H9 (cell line): ENCODE measurements at regions not wholly inside any gene's neighbourhood (a gene's known extent, or its start where the extent isn't known, plus 50 kb on each side); places are given as distances from the start of the nearest gene placed in this dataset.

Source experiments
- DNase-seq: peaks from one replicate; pipeline ENCODE4 v3.0.0-alpha.2; 2017
- H2AFZ ChIP-seq: one replicate; pipeline ENCODE4 v1.6.1; 2013; ENCODE audit warnings: mild to moderate bottlenecking, low read length, control low read depth, moderate library complexity
- H2AK5ac ChIP-seq: 2 replicates; pipeline ENCODE4 v1.6.1; 2013; ENCODE audit warnings: low read length, control low read depth, mixed read lengths; ENCODE audit not compliant: insufficient read length
- H2BK120ac ChIP-seq: one replicate; pipeline ENCODE4 v1.6.1; 2013; ENCODE audit warnings: low read depth, mild to moderate bottlenecking, low read length, control low read depth, inconsistent platforms; ENCODE audit not compliant: poor library complexity, severe bottlenecking
- H2BK12ac ChIP-seq: 2 replicates; pipeline ENCODE4 v1.6.1; 2013; ENCODE audit warnings: low read length, control low read depth, mixed read lengths, low read depth; ENCODE audit not compliant: insufficient read length
- H2BK15ac ChIP-seq: 2 replicates; pipeline ENCODE4 v1.6.1; 2013; ENCODE audit warnings: low read depth, low read length, control low read depth
- H2BK20ac ChIP-seq: one replicate; pipeline ENCODE4 v1.6.1; 2013; ENCODE audit warnings: low read depth, mild to moderate bottlenecking, low read length, control low read depth, inconsistent platforms; ENCODE audit not compliant: poor library complexity, severe bottlenecking
- H2BK5ac ChIP-seq: 2 replicates; pipeline ENCODE4 v1.6.1; 2013; ENCODE audit warnings: low read length, control low read depth, mixed read lengths; ENCODE audit not compliant: insufficient read length
- H3K14ac ChIP-seq: 2 replicates; pipeline ENCODE4 v1.6.1; 2013; ENCODE audit warnings: low read length, control low read depth; ENCODE audit not compliant: insufficient read depth
- H3K18ac ChIP-seq: 2 replicates; pipeline ENCODE4 v1.6.1; 2013; ENCODE audit warnings: low read depth, mild to moderate bottlenecking, mixed read lengths, low read length, control low read depth; ENCODE audit not compliant: insufficient read length
- H3K23ac ChIP-seq: 2 replicates; pipeline ENCODE4 v1.6.1; 2013; ENCODE audit warnings: low read length, control low read depth, mixed read lengths, low read depth; ENCODE audit not compliant: insufficient read length
- H3K23me2 ChIP-seq: 2 replicates; pipeline ENCODE4 v1.6.1; 2013; ENCODE audit warnings: low read depth, mild to moderate bottlenecking, mixed read lengths, low read length, control low read depth; ENCODE audit not compliant: insufficient read length, poor library complexity, severe bottlenecking
- H3K27ac ChIP-seq: 2 replicates; pipeline ENCODE4 v1.5.1; 2013; ENCODE audit warnings: low read length, control low read depth, mixed read lengths, low read depth; ENCODE audit not compliant: insufficient read length
- H3K27me3 ChIP-seq: 2 replicates; pipeline ENCODE4 v1.6.1; 2013; ENCODE audit warnings: low read length, control low read depth, inconsistent platforms; ENCODE audit not compliant: insufficient read depth
- H3K4ac ChIP-seq: 2 replicates; pipeline ENCODE4 v1.6.1; 2013; ENCODE audit warnings: low read depth, mild to moderate bottlenecking, control low read depth, inconsistent platforms, low read length, moderate library complexity
- H3K4me1 ChIP-seq: 2 replicates; pipeline ENCODE4 v1.6.1; 2013; ENCODE audit warnings: low read length, control low read depth, inconsistent platforms; ENCODE audit not compliant: insufficient read depth
- H3K4me2 ChIP-seq: 2 replicates; pipeline ENCODE4 v1.6.1; 2013; ENCODE audit warnings: low read length, control low read depth, mixed read lengths; ENCODE audit not compliant: insufficient read length, insufficient read depth
- H3K56ac ChIP-seq: 2 replicates; pipeline ENCODE4 v1.6.1; 2013; ENCODE audit warnings: low read depth, mild to moderate bottlenecking, mixed read lengths, low read length, control low read depth; ENCODE audit not compliant: insufficient read length
- H3K79me1 ChIP-seq: 2 replicates; pipeline ENCODE4 v1.6.1; 2013; ENCODE audit warnings: low read depth, mild to moderate bottlenecking, moderate library complexity, low read length, control low read depth, inconsistent platforms; ENCODE audit not compliant: insufficient read depth, poor library complexity, severe bottlenecking
- H3K79me2 ChIP-seq: 2 replicates; pipeline ENCODE4 v1.6.1; 2013; ENCODE audit warnings: low read length, control low read depth, inconsistent platforms; ENCODE audit not compliant: insufficient read depth
- H3K9ac ChIP-seq: 2 replicates; pipeline ENCODE4 v1.6.1; 2013; ENCODE audit warnings: low read length, control low read depth, mixed read lengths; ENCODE audit not compliant: insufficient read length; ENCODE audit errors: extremely low read depth
- H3K9me3 ChIP-seq: one replicate; pipeline ENCODE4 v1.6.1; 2013; ENCODE audit warnings: low read depth, low read length, inconsistent platforms; ENCODE audit not compliant: control insufficient read depth
- H3T11ph ChIP-seq: one replicate; pipeline ENCODE4 v1.6.1; 2013; ENCODE audit warnings: mild to moderate bottlenecking, low read length, control low read depth, inconsistent platforms
- H4K20me1 ChIP-seq: one replicate; pipeline ENCODE4 v1.6.1; 2013; ENCODE audit not compliant: control insufficient read depth, insufficient read length, insufficient read depth
- H4K5ac ChIP-seq: 2 replicates; pipeline ENCODE4 v1.6.1; 2013; ENCODE audit warnings: low read depth, mild to moderate bottlenecking, mixed read lengths, low read length, control low read depth; ENCODE audit not compliant: insufficient read length
- H4K8ac ChIP-seq: replicated peaks from 2 replicates; pipeline ENCODE4 v1.6.1; 2013; ENCODE audit warnings: low read length, control low read depth, mixed read lengths, low read depth; ENCODE audit not compliant: insufficient read length
- H4K91ac ChIP-seq: 2 replicates; pipeline ENCODE4 v1.6.1; 2013; ENCODE audit warnings: low read depth, mild to moderate bottlenecking, moderate library complexity, mixed read lengths, low read length, control low read depth; ENCODE audit not compliant: insufficient read length
- H3K27ac Mint-ChIP-seq, 3 experiments: 2 replicates in 2 of 3; 3 replicates in 1 of 3; pipeline ENCODE4 v1.8.0; 2020 to 2021; ENCODE audit warnings: mixed read lengths in 3 of 3, mild to moderate bottlenecking in 1 of 3, moderate library complexity in 1 of 3
- H3K27me3 Mint-ChIP-seq: 2 replicates; pipeline ENCODE4 v1.8.0; 2021; ENCODE audit warnings: low read depth, mild to moderate bottlenecking, moderate library complexity, mixed read lengths
- H3K36me3 Mint-ChIP-seq, 3 experiments: 2 replicates in 2 of 3; 3 replicates in 1 of 3; pipeline ENCODE4 v1.8.0; 2020 to 2021; ENCODE audit warnings: low read depth in 3 of 3, mixed read lengths in 3 of 3; ENCODE audit not compliant: insufficient read depth in 1 of 3
- H3K4me1 Mint-ChIP-seq, 2 experiments: 2 replicates each; pipeline ENCODE4 v1.8.0; 2020; ENCODE audit warnings: mixed read lengths in 2 of 2
- H3K4me3 Mint-ChIP-seq, 2 experiments: 2 replicates in 1 of 2; 3 replicates in 1 of 2; pipeline ENCODE4 v1.8.0; 2020 to 2021; ENCODE audit warnings: mild to moderate bottlenecking in 2 of 2, mixed read lengths in 2 of 2, moderate library complexity in 1 of 2
- H3K9me3 Mint-ChIP-seq, 2 experiments: 2 replicates in 1 of 2; 3 replicates in 1 of 2; pipeline ENCODE4 v1.8.0; 2020; ENCODE audit warnings: mild to moderate bottlenecking in 2 of 2, mixed read lengths in 2 of 2, moderate library complexity in 1 of 2
- WGBS: extraction: QIAGEN DNeasy Blood & Tissue Kit; methylation state at CpG from one replicate; pipeline ENCODE4 v1.1.7; 2013; ENCODE audit warnings: missing lambda C conversion rate, low lambda C conversion rate, mixed read lengths; ENCODE audit not compliant: insufficient read length; ENCODE audit errors: extremely low coverage; 5-methylcytosine and 5-hydroxymethylcytosine counted together
- TF ChIP-seq, protein P1 (sequence below): fragments of 200-600 bp; sonication (generic); conservative IDR thresholded peaks from 3 replicates; pipeline ENCODE4 v1.8.0; 2021; ENCODE audit warnings: antibody characterized with exemption, mild to moderate bottlenecking

DNA sequence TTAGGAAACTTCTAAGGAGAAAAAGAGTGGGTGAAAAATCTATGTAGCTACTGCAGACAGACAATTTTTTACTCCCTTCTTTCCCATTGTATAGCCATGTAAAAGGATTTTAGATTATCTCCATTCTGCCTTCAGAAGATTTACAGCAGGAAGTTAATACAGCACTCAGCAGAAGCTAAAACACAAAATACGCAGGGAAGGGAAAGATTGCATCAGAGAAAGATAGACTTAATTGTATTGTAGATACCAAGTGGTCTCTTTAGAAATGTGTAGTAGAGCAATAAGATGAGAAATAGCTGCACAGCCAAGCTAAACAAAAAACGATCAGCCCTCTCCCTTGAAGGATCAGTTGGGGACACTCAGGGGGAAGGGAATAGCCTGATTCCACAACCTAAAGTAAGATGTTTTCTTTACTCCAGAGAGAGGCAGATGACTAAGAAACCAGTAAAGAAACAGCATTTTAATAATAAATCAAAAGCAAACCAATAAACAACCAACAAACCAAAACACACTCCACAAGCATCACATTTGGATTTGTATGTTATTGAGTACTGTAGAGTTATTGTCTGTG is 236.7 kb upstream of the SLITRK1 start:
- Histone ChIP-seq H4K91ac (no peak overlapping the region), H4K5ac (no peak overlapping the region), H3K14ac (no peak overlapping the region), H2AFZ (peak overlapping the region; percentile 73), H3K18ac (no peak overlapping the region), H2BK20ac (no peak overlapping the region), H3K23me2 (no peaks in the 10 kb centered on the region), H3K27ac (no peak overlapping the region), H3K27me3 (no peaks in the 10 kb centered on the region), H3K23ac (no peak overlapping the region), H3K4me1 (no peaks in the 10 kb centered on the region), H3K79me2 (no peaks in the 10 kb centered on the region), H2BK5ac (no peak overlapping the region), H2AK5ac (no peak overlapping the region), H3T11ph (no peak overlapping the region), H2BK15ac (no peak overlapping the region), H3K4ac (no peak overlapping the region), H3K9me3 (no peaks in the 10 kb centered on the region), H3K56ac (no peak overlapping the region), H2BK120ac (no peak overlapping the region), H4K20me1 (no peaks in the 10 kb centered on the region), H3K4me2 (no peak overlapping the region), H3K79me1 (no peaks in the 10 kb centered on the region), H3K9ac (no peak overlapping the region), H4K8ac (no peak overlapping the region), H2BK12ac (no peak overlapping the region)
- Mint-ChIP-seq H3K4me1 (peaks cover 9 to 14% of the 10 kb centered on the region in 2 experiments), H3K36me3 (no peaks in the 10 kb centered on the region; a peak in 1 of 7 replicates), H3K27ac (peak overlapping the region in 1 of 3 experiments; percentile 44; a peak in 2 of 7 replicates), H3K27me3 (no peaks in the 10 kb centered on the region), H3K9me3 (no peaks in the 10 kb centered on the region; a peak in 1 of 5 replicates), H3K4me3 (no peak overlapping the region)
- WGBS = no CpG with 5 or more reads among the region's 2 CpGs
- DNase-seq = no peak
- TF ChIP-seq, protein P1, sequence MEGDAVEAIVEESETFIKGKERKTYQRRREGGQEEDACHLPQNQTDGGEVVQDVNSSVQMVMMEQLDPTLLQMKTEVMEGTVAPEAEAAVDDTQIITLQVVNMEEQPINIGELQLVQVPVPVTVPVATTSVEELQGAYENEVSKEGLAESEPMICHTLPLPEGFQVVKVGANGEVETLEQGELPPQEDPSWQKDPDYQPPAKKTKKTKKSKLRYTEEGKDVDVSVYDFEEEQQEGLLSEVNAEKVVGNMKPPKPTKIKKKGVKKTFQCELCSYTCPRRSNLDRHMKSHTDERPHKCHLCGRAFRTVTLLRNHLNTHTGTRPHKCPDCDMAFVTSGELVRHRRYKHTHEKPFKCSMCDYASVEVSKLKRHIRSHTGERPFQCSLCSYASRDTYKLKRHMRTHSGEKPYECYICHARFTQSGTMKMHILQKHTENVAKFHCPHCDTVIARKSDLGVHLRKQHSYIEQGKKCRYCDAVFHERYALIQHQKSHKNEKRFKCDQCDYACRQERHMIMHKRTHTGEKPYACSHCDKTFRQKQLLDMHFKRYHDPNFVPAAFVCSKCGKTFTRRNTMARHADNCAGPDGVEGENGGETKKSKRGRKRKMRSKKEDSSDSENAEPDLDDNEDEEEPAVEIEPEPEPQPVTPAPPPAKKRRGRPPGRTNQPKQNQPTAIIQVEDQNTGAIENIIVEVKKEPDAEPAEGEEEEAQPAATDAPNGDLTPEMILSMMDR = no peak
